ENCODE measurements at regions not wholly inside any gene's neighbourhood (a gene's known extent, or its start where the extent isn't known, plus 50 kb on each side); places are given as distances from the start of the nearest gene placed in this dataset.
A peak's percentile ranks its signal among the peaks of the same experiment; 100 is the strongest.
"Not testable (repeated sequence)": the region's sequence is repeated elsewhere in the genome, so short reads cannot be mapped to it uniquely, and the experiment has no call there.

DNA sequence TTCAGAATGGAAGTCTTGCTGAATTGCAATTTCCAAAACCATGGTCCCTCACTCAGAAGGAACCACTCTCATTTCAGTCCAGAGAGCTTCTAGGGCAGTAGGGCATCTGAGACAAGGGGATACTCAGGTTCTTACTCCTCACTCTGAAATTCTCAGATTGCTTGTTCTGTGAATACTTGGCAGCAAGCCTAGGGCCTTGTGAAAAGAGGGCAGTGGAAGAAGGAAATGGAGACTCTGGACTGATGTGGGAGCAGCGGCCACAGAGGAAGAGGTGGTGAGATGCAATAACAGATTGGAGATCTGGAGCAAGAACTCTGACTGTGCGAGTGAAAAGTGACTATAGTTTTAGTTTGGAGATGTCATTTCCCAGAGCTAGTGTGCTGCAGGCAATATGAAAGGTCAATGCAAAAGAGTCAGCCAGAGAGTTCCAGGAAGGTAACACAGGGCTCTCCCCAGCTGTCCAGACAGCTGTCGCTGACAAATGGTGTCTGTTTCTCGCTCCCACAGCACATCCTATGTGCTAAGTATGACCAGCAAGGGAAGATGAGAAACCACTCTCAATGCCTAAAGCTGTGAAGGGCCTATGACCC is 291.6 kb upstream of the KIAA1217 start:
- peak overlapping the region in 1 of 3 experiments; percentile 29 for H3K4me3 Mint-ChIP-seq
- no peaks in the 10 kb centered on the region for H3K27me3 Mint-ChIP-seq (ENCODE audit: low read depth)
- TF ChIP-seq CTCF (IDR thresholded peaks at IDR 0.05; ENCODE audit: unreplicated experiment in 3 of 3), result no peak
- H3K9me3 Mint-ChIP-seq, result no peaks in the 10 kb centered on the region
- H3K36me3 Mint-ChIP-seq (ENCODE audit: low read depth), result no peaks in the 10 kb centered on the region
- peak overlapping the region; percentile 46 to 83 (median 74) for H3K27ac Mint-ChIP-seq
- peaks cover 39% of the 10 kb centered on the region for H3K4me1 Mint-ChIP-seq

GRCh38 chr10:23918090-23918723 is 290.7 kb upstream of the KIAA1217 start:
- Mint-ChIP-seq H3K4me1 (peaks cover 37% of the 10 kb centered on the region), H3K27me3 (ENCODE audit: low read depth) (no peaks in the 10 kb centered on the region), H3K9me3 (no peaks in the 10 kb centered on the region), H3K27ac (peak overlapping the region; percentile 9 to 83 (median 74)), H3K36me3 (ENCODE audit: low read depth) (no peaks in the 10 kb centered on the region), H3K4me3 (no peak overlapping the region)
- no peak for TF ChIP-seq CTCF (IDR thresholded peaks at IDR 0.05; ENCODE audit: unreplicated experiment in 3 of 3)

GRCh38 chr10:23918839-23919238 is 290.1 kb upstream of the KIAA1217 start:
- Mint-ChIP-seq H3K27ac (peak overlapping the region in 2 of 3 experiments; percentile 74 to 83), H3K9me3 (no peaks in the 10 kb centered on the region), H3K36me3 (ENCODE audit: low read depth) (no peaks in the 10 kb centered on the region), H3K27me3 (ENCODE audit: low read depth) (no peaks in the 10 kb centered on the region), H3K4me1 (peaks cover 33% of the 10 kb centered on the region), H3K4me3 (no peak overlapping the region)
- no peak for TF ChIP-seq CTCF (IDR thresholded peaks at IDR 0.05; ENCODE audit: unreplicated experiment in 3 of 3)

DNA sequence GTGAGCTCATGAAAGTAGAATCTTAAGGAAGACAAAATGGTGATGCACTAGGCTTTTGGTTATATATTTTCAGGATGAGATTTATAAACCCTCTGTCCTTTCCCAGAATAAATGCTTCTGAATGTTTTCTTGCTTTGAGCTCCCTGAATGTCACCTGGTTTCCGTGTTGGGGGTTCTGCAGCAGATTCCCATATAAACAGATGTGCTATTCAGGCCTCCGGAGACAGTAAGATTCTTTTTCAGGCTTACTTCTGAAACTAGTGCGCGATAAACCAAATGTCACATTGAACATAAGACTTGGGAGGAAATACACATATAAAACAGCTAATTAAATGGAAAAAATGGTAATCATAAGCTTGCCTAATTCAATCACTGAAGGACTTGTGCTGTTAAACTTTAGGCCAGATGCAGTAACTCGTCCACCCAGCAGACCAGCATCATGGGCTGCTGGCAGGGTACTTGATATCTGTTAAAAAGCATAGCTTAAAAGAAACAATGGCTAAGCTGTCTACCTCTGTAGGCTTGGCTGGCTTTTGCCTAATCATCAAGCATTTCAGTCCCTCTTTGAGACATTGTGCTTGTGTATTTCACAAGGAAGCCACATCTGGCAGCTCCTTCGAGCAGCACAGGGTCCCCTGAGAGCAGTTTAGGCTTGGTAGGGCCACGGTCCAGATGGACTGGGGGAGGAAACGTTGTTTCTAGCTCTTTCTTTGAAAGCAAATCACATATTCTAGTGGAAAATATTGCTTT is 281.2 kb upstream of the KIAA1217 start:
- no peaks in the 10 kb centered on the region for H3K36me3 Mint-ChIP-seq (ENCODE audit: low read depth)
- no peaks in the 10 kb centered on the region for H3K9me3 Mint-ChIP-seq
- peak overlapping the region; percentile 56 to 79 (median 58) for H3K27ac Mint-ChIP-seq
- peaks cover 21% of the 10 kb centered on the region for H3K4me1 Mint-ChIP-seq
- H3K4me3 Mint-ChIP-seq, result no peak overlapping the region
- no peaks in the 10 kb centered on the region for H3K27me3 Mint-ChIP-seq (ENCODE audit: low read depth)
- no peak for TF ChIP-seq CTCF (IDR thresholded peaks at IDR 0.05; ENCODE audit: unreplicated experiment in 3 of 3)

DNA sequence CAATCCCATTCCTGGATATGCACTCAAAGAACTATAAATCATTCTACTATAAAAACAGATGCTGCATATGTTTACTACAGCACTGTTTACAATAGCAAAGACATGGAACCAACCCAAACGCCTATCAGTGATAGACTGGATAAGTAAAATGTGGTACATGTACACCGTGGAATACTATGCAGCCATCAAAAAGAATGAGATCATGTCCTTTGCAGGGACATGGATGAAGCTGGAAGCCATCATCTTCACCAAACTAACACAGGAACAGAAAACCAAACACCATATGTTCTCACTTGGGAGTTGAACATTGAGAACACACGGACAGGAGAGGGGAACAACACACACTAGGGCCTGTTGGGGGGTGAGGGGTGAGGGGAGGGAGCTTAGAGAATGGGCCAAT is 274.9 kb upstream of the KIAA1217 start:
- not testable (repeated sequence) for H3K36me3 Mint-ChIP-seq (ENCODE audit: low read depth)

DNA sequence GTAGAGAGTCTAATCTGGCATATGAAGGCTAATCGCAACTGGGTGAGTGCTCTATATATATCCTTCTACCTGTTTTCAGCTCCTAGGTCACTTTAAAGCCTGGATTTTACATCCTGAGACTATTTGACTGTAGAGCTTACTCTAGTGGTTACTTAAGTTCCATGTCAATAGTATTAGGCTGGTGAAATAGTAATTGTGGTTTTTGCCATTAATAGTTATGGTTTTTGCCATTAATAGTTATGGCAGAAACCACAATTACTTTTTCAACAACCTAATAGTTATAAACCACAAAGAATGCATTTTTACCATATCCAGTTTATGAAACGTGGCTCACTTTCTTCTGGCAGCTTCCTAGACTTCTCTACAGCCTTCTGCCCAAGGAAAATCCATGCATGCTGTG is 263.1 kb upstream of the KIAA1217 start:
- Mint-ChIP-seq H3K4me1 (no peaks in the 10 kb centered on the region), H3K36me3 (ENCODE audit: low read depth) (peaks cover under 1% of the 10 kb centered on the region), H3K9me3 (peaks cover under 1% of the 10 kb centered on the region), H3K4me3 (no peak overlapping the region), H3K27ac (no peak overlapping the region), H3K27me3 (ENCODE audit: low read depth) (peaks cover 5% of the 10 kb centered on the region)
- no peak for TF ChIP-seq CTCF (IDR thresholded peaks at IDR 0.05; ENCODE audit: unreplicated experiment in 3 of 3)

More for the DNA sequence above, 274.9 kb upstream of the KIAA1217 start:
- H3K27ac Mint-ChIP-seq; H3K4me3 Mint-ChIP-seq; H3K27me3 Mint-ChIP-seq (ENCODE audit: low read depth); H3K9me3 Mint-ChIP-seq; H3K4me1 Mint-ChIP-seq: not testable (repeated sequence)

Measured in nephron (organoid).